NCI-H446 (cell line): ENCODE measurements at regions not wholly inside any gene's neighbourhood (a gene's known extent, or its start where the extent isn't known, plus 50 kb on each side); places are given as distances from the start of the nearest gene placed in this dataset.

ENCODE experiments used
- DNase-seq, 2 experiments: peaks; one replicate each; lab custom pipeline; 2025; lab: John Stamatoyannopoulos, UW

GRCh38 chr19:31402529-31403316 lies 53.5 kb upstream of the TSHZ3 start:
- no peak for DNase-seq

DNA sequence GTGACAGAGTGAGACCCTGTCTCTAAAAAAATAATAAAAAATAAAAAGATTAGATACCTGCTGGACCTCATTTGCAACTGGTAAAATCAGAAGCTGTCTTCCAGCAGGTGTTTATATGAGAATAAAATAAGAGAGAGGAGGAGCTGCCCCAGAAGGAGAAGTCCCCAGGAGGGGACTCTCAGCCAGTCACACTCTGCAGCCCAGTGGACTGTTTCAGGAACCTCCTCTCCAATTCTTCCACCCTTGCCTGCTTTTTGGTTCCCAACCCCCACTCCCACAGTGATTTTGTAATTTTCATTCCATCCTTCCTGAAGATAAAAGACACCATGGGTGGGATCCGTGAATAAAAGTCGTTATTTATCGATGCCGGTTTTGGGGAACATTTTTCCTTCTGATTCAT lies 56.9 kb upstream of the TSHZ3 start:
- DNase-seq = no peak

- DNase-seq = no peak
These were observed 59.4 kb upstream of the TSHZ3 start for GRCh38 chr19:31408460-31409124.

- no peak for DNase-seq
These were observed 64.1 kb upstream of the TSHZ3 start for GRCh38 chr19:31413353-31413752.

GRCh38 chr19:31415322-31415721 lies 66.1 kb upstream of the TSHZ3 start:
- DNase-seq = no peak

GRCh38 chr19:31416548-31416947 lies 67.3 kb upstream of the TSHZ3 start:
- DNase-seq = no peak

- DNase-seq = no peak
These were observed 68.8 kb upstream of the TSHZ3 start for GRCh38 chr19:31418055-31418454.

GRCh38 chr19:31418692-31419430 lies 69.6 kb upstream of the TSHZ3 start:
- no peak for DNase-seq

GRCh38 chr19:31419871-31420445 lies 70.7 kb upstream of the TSHZ3 start:
- DNase-seq = no peak

DNA sequence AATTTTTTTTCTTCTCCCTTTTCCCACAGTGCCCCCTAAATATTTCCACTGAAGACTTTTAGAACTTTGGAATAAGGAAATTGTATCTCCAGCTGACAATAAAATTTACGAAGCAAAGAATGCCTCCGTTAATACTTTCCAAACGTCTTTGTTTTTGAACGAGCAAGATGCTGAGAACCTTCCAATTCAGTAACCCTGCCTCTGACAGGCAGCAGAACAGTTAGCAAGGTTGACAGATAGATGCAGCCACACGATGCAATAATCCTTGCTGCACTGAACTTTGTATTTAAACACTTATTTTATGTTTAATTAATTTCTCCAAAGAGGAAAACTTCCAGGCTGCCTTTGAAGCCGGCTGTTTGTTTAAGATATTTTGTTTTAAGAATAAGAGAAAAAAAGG lies 71.8 kb upstream of the TSHZ3 start:
- DNase-seq = no peak

- DNase-seq = no peak
These were observed 72.6 kb upstream of the TSHZ3 start for GRCh38 chr19:31421856-31422255.

DNA sequence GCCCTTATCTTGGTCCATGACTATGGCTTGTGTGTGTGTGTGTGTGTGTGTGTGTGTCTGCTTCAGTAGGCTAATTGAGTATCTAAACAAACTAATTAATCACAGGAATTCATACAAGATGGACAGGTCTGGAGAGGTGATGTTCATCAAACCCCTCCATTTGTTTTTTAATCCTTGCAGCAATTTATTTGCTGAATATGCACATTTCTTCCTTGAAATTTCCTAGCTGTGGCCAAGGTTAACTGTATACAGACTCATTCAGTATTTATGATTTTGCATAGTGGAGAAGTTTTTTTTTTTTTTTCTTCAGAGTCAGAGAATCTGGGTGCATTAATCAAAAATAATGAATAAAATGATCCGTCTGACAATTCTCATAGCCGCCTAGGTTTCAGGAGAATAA lies 74.7 kb upstream of the TSHZ3 start:
- no peak for DNase-seq

DNA sequence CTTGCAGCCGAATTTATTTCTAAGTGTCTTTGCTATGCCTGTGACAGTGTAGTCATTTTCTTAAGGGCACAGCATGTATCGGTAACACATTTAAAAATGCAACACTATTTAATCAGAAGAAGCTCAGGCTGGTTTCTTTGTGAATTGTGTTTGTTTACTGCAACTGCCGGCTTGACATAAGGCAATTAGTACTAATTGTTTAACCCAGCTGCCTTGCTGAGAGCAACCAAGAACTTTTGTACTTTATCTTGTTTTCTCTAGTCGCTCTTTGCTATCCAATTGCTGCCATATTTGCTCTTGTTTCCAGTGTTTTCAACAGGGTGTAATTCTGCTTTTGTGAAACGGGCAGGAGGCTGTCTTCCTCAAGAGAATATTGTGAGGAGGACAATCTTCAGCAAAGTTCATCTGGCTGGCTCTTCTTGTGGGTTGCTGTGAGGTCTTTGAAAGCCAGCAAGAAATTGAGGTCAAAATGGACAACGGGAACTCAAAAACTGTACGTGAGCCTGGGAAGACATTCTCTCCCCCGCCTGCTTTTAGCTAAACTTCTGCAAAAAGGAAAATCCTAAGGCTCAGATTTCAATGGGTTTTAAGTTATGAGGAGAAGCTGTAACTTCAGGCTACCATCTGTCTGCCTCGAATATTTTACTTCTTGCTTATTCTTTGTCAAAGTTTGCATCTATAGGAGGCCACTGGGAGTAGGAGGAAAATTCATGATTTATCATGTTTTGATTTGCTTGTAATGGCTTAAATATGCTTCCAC lies 75.8 kb upstream of the TSHZ3 start:
- DNase-seq = no peak

GRCh38 chr19:31427857-31428256 lies 78.6 kb upstream of the TSHZ3 start:
- no peak for DNase-seq

- no peak for DNase-seq
These were observed 81.1 kb upstream of the TSHZ3 start for GRCh38 chr19:31430381-31430780.

DNA sequence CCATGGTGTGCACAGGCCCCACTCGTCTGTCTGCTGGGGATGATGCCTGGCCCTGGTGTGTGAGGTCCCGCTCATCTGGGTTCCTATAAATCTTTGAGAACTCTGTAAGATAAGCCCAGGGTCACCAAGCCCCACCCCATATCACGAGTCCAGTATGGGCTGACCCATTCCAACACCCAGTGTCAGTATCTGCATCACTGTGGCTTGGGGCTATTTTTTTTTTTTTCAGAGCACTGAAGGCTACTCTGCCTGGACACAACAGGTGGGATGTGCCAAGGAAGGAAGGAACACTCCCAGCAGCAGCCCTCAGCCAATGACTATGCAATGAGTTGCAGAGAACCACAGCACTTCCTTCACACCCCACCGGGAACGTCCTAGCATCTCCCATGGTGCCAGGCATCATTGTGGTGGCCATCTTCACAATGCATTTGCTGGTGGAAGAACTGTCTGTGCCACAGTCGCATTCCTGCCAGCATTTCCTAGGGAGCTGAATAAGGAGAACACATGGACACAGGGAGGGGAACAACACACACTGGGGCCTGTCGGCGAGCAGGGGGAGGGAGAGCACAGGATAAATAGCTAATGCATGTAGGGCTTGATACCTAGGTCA lies 83.1 kb upstream of the TSHZ3 start:
- DNase-seq = no peak

DNA sequence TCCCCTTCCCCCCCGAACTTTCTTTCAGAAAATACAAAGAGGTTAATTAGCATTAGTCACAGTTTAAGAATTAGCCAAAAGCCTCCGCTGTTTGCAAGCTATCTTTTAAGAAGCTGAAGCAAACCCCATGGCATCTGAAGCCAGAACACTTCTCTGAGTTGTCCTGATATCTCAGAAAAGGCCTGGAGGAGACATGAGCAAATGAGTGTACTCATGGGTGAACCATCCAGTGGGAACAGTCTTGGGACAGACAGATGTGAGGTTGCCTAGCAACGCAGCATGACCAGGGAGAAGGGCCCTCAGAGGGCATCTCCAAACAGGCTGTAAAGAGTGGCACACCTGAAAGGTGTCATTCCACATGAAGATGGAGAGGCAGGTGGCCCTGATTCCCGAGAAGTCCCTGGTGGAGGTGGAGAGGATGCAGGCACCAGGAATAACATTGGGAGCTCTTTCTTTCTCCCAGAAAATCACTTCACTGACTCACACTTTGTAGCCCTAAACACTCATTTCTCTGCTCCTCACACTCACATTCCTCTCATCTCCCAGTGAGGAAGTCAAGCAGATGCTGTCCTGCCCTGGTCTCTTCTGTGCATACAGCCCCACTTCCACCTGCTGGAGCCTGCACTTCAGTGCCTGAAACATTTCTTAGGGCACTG lies 87.0 kb upstream of the TSHZ3 start:
- no peak for DNase-seq

DNA sequence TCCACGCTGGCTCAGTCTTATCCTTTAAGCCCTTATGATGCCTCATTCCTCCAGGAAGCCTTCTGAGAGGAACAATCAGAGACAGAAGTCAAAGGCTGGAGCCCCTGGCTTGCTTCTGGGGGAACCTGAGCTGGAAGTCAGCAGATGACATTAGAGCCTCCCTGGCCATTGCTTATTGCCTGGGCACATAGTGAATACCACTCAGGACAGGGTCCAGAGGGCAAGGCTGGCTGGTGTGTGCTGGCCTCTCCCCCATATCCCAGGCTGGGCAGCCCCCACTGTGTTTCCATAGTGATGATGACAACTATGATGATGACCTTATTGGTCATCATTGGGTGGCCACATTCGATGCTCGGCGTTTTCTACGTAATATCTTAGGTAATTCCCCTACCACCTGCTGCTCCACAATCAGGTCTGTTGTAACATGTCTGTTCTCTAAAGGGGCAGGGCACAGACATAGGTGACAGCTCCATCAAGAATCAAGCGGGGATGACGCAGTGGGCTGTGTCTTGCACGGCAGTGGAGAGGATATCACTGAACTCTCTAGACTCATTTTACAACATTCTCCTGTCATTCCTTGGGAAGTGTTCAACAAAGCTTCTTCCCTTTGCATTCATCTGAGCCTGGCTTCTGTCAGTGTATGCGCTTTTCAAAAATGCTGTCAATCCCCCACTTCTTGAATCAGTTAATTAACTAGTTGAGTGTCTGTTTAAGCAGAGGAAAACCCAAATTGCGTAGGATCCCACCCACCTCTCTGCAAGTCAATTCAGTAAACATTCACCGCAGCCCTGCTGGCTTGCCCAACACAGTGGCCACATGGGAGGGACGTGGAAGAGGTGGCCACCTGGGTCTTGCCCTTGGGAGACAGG lies 89.4 kb upstream of the TSHZ3 start:
- no peak for DNase-seq

GRCh38 chr19:31439270-31439573 lies 90.0 kb upstream of the TSHZ3 start:
- no peak for DNase-seq

- no peak for DNase-seq
These were observed 95.7 kb upstream of the TSHZ3 start for GRCh38 chr19:31444931-31445330.
